BJ (cell line): ENCODE measurements at regions not wholly inside any gene's neighbourhood (a gene's known extent, or its start where the extent isn't known, plus 50 kb on each side); places are given as distances from the start of the nearest gene placed in this dataset.

Experiments used
- CTCF ChIA-PET: fragments of 350-600 bp; formaldehyde crosslinking; extraction: SDS; loops from one replicate; lab custom pipeline; 2021; ENCODE audit warnings: antibody characterized with exemption, inconsistent platforms; lab: Yijun Ruan, JAX
- POLR2A ChIA-PET: fragments of 300-600 bp; sonication (Branson Sonifier 250); formaldehyde crosslinking; extraction: SDS; loops from one replicate; lab custom pipeline; 2021; ENCODE audit warnings: antibody characterized with exemption; lab: Charles Lee
- DNase-seq: peaks from one replicate; pipeline ENCODE4 v3.0.0-alpha.2; 2011; ENCODE audit warnings: low read depth
- H3K27me3 ChIP-seq: 2 replicates; pipeline ENCODE4 v1.6.0; 2011; ENCODE audit warnings: low read length; ENCODE audit not compliant: control insufficient read depth, insufficient read depth
- H3K36me3 ChIP-seq: 2 replicates; pipeline ENCODE4 v1.5.1; 2011; ENCODE audit warnings: low read length; ENCODE audit not compliant: control insufficient read depth, insufficient read depth
- H3K4me3 ChIP-seq: 2 replicates; pipeline ENCODE4 v1.5.1; 2011; ENCODE audit warnings: low read depth, mild to moderate bottlenecking, control low read depth, low read length
- CTCF ChIP-seq: IDR thresholded peaks from 2 replicates; pipeline ENCODE4 v1.5.1; 2011; ENCODE audit warnings: low read depth, mild to moderate bottlenecking, control low read depth, inconsistent platforms, low read length, moderate library complexity; ENCODE audit not compliant: insufficient read depth

- no peak for DNase-seq
- Histone ChIP-seq H3K4me3 (no peak overlapping the region), H3K27me3 (no peaks in the 10 kb centered on the region), H3K36me3 (no peaks in the 10 kb centered on the region)
- CTCF ChIA-PET: no interaction called here
- POLR2A ChIA-PET: no interaction called here
- no peak for TF ChIP-seq CTCF
These were observed 72.7 kb upstream of the CHRNA7 start for GRCh38 chr15:31957581-31957980.

GRCh38 chr15:31964586-31965307 is 65.6 kb upstream of the CHRNA7 start:
- no peak for TF ChIP-seq CTCF

GRCh38 chr15:31970007-31970406 is 60.3 kb upstream of the CHRNA7 start:
- Histone ChIP-seq H3K36me3 (no peaks in the 10 kb centered on the region), H3K4me3 (no peak overlapping the region), H3K27me3 (no peaks in the 10 kb centered on the region)
- CTCF ChIA-PET: interaction anchor here (1.2 kb wide), 1 partner anchor 8 kb away, joined by 5 read pairs; no protein-coding TSS in a partner anchor
- no peak for TF ChIP-seq CTCF
- DNase-seq: no peak
- POLR2A ChIA-PET: no interaction called here

More at GRCh38 chr15:31964586-31965307, 65.6 kb upstream of the CHRNA7 start:
- Histone ChIP-seq H3K36me3 (no peaks in the 10 kb centered on the region), H3K27me3 (no peaks in the 10 kb centered on the region), H3K4me3 (no peak overlapping the region)
- POLR2A ChIA-PET: no interaction called here
- no peak for DNase-seq
- CTCF ChIA-PET: no interaction called here

GRCh38 chr15:31973197-31973596 is 57.1 kb upstream of the CHRNA7 start:
- ChIA-PET CTCF (no interaction called here), POLR2A (no interaction called here)
- H3K36me3 ChIP-seq: no peaks in the 10 kb centered on the region

More at GRCh38 chr15:31973197-31973596, 57.1 kb upstream of the CHRNA7 start:
- no peak for DNase-seq
- Histone ChIP-seq H3K4me3 (no peak overlapping the region), H3K27me3 (no peaks in the 10 kb centered on the region)
- no peak for TF ChIP-seq CTCF
